Activated CD8-positive, alpha-beta memory T cell treated with anti-CD3 and anti-CD28 coated beads for 48 hours (primary cell): ENCODE measurements at regions not wholly inside any gene's neighbourhood (a gene's known extent, or its start where the extent isn't known, plus 50 kb on each side); places are given as distances from the start of the nearest gene placed in this dataset.

ENCODE experiments used
- DNase-seq, 3 experiments: peaks; one replicate each; pipeline ENCODE4 v3.0.0-alpha.2; 2020; ENCODE audit warnings: low read depth in 2 of 3, low spot score in 2 of 3

DNA sequence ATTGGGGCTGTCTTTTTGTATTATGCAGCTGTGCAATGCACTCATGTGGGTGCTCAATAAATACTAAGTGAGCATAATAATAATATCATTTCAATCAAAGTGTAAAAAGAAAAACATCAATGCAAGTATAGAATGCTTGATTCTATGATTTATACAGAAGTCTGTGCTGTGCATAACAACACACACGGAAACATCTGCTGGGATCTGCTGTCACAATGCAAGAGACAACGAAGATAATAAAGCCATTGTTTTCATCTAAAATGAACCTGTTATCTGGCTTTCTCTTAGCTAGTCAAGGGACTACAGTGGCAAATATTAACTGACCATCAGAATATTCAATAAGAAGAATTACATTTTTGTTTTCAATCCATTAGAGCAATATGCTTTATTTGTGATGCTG lies 1156.9 kb upstream of the MAP3K7 start:
- no peak for DNase-seq

DNA sequence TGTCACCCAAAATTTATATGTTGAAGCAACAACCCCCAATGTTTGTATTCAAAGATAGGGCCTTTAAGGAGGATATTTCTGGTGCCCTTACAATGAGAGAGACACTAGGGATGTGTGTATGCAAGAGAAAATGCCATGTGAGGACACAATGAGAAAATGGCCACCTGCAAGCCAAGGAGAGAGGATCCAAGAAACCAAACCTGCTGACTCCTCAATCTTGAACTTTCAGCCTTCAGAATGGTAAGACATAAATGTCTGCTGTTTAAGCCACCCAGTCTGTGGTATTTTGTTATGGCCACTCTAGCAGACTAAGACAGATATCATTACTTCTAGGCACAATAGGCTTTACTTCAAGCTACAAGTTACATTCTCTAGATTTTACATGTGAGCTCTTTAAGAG lies 1145.1 kb upstream of the MAP3K7 start:
- DNase-seq: no peak

DNA sequence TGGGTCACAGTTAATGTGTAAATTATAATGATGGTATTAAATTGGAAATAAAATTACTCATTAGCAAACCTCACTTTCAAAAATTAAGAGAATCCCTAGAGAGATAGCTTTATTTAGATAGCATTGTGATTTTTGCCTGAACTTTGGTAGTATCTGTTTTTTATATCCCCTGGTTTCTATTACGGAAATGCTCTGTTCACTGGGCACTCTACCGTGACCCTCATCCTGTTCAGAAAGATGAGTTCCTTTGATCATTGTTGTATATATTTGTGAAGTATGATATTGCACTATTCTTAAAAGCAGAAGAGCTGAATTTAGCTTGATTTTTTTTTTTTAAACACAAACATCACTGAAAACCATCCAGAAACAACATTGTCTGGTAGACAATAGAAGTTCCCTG lies 1143.8 kb upstream of the MAP3K7 start:
- DNase-seq: no peak

DNA sequence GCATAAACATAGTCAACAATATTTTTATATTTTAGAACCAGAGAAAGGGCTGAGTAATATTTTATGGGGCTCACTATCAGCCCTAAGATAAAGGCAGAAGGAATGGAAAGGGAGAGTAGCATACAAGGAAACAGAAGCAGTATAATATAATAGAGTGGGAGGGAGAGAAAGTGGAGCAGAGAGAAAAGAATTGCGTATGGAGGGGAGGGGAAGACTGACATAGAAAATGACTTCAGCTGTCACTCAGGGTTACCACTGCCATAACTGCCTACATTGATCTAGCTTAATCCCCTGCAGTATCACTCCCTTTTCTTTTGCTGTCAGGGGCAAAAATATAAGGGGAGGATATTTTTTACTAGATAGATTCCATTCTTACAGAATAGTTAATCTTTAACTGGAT lies 1133.5 kb upstream of the MAP3K7 start:
- DNase-seq: no peak

DNA sequence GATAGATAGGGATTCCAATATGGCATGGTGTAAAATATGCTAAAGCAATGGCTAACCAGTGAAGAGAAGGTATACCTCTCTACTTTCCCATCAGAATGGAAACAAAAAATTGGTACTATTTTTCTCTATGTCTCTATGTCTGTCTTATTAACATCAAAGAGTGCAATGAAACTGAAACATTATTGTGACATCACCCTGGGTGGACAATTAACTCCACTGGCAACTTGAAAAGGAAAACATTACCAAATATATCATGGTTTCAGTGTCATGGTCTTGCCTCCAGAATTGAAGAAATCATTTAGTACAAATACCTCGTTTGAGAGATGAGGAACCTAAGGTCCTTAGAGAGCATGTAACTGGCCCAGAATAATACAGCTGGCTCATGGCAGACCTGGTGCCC lies 1132.5 kb upstream of the MAP3K7 start:
- no peak for DNase-seq

DNA sequence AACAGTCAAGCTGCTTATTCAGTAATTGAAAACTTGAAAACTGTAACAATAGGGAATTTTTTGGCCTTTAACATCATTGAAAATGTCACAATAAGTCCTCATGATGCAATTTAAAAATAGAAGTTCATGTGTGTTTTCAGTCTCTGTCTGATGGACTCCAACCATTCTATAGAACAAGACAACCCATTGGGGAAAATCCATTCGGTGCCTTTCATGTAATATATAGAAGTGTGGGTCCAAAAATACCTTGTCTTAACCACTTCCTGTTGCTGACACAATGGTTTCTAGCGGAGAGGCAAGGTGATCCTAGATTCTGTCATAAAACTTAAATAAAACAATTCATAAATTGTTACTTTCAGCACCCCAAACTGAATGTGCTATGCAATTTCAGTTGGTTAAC lies 1131.3 kb upstream of the MAP3K7 start:
- no peak for DNase-seq

DNA sequence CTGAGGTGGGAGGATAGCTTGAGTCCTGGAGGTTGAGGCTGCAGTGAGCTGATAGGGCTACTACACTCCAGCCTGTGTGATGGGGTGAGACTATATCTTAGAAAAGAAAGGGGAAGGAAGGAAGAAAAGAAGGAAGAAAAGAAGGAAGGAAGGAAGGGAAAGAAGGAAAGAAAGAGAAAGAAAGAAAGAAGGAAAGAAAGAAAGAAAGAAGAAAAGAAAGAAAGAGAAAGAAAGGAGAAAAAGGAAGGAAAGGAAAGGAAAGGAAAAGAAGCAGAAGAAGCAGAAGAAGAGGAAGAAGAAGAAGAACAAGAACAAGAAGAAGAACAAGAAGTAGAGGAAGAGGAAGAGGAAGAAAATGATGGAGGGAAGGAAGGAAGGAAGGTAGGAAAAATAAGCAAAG lies 1130.2 kb upstream of the MAP3K7 start:
- no peak for DNase-seq

DNA sequence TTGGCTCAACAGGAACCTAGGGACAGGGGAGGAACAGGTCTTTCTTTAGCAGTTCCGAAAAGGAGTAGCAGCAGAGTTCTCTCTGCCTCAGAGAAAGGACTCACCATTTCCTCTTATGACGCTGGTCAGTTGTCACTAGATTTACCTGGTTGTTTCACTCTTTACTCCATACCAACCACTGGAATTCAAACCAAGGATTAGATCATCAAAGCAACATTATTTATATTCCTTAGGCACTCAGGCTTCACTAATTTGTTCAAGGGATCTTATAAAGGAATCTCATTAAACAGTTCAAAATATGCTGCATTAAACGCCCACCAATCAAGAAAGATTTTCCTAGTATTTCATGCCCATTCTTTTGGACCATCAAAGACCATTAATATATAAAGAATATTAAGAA lies 1129.5 kb upstream of the MAP3K7 start:
- DNase-seq: no peak

DNA sequence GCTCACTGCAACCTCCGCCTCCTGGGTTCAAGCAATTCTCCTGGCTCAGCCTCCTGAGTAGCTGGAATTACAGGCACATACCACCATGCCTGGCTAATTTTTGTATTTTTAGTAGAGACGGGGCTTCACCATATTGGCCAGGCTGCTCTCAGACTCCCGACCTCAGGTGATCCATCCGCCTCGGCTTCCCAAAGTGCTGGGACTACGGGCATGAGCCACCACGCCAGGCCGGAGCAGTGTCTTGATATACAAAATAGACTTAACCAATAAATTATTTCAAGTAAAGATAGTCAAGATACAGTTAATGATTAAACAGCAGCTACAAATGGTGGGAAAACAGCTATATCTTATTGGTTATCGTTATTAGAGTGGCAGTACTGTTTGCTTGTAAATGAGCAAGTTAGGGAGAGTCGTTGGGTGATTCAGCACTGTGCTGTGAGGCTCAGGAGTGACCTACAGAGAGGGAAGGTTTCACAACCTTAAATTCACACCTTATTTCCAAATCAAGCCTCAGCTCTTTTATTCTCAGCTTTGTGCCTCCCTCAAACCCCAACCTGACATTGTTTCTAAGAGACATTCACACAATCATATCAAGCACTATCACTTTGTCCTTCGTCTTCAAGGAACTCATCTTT lies 1128.4 kb upstream of the MAP3K7 start:
- DNase-seq: no peak

DNA sequence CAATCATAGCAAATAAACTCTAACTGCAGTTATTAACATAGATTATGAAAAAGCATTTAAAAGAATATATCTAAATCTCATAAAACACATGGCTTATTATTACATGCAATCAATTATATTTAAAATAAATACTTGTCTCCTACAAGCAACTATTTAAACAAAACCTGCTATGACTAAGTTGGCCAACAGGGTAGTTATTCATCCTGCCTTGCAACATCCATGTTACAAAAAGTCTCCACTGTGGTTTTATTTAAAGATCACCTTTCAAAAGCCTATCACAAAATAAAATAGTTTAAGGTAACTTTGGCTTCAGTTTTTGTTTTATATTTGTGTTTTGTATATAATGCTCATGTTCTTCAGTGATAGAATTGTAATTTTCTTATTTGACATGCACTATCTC lies 1127.0 kb upstream of the MAP3K7 start:
- DNase-seq: no peak

DNA sequence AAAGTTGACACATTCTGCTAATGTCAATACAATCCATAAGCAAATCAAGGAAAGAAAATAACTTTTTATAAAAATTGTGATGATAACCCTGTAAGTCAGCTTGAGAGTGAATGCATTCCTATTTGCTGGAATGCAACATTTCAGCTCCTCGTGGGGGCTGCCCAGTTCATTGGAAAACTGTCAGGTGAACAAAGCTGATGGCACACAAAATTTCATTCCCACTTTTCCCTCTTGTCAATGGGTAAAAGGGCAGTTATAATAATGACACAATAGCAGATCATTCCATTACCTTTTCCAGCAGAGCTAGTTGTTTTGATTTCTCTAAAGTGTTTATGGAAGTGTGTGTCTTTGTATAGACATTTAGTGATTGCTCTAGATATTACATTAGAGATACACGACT lies 1124.6 kb upstream of the MAP3K7 start:
- DNase-seq: no peak

DNA sequence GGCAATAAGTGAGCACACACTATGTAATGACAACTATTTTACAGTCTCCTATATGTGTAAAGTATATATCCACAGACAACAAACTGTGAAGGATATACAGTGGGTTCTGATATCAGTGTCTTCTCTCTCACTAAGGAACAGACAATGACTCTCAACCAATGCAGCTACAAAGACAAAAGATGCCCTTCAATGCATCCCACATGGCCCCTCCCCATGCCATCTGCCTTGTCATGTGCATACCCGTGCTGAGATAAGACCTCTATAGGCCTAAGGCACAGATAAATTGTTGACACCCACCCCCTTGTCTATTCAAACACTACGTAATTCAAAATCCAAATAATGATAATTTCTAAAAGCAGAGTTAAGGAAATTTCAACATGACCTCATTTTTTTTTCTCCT lies 1123.5 kb upstream of the MAP3K7 start:
- DNase-seq: no peak

DNA sequence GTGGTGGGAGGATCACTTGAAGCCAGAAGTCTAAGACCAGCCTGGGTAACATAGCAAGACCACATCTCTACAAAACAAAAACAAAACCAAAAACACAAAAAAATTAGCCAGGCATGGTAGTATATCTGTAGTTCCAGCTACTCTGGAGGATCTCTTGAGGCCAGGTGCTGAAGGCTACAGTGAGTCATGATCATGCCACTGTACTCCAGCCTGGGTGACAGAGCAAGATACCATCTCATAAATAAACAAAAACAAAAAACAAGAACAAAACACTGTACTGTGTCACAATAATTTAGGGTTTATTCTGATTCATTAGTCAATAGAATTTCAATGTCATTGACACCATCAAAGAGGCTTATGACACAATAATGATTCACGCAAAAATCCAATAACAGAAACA lies 1121.7 kb upstream of the MAP3K7 start:
- no peak for DNase-seq

DNA sequence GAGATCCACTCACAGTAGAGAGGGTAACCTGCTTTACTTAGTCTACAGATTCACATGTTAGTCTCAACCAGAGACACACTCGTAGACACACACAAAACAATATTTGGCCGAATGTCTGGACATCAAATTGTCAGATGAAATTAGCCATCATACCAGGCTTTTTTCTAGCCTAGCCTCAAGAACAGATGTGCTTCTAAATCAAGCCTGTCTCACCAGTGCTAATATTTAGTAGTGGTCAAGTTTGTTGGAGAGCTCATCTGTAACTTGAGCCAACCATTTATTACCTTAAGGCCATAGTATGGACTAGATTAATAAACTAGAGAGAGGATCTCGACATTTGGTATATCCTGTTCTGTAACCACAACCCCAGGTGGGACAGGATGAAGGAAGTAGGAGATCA lies 1118.8 kb upstream of the MAP3K7 start:
- no peak for DNase-seq

DNA sequence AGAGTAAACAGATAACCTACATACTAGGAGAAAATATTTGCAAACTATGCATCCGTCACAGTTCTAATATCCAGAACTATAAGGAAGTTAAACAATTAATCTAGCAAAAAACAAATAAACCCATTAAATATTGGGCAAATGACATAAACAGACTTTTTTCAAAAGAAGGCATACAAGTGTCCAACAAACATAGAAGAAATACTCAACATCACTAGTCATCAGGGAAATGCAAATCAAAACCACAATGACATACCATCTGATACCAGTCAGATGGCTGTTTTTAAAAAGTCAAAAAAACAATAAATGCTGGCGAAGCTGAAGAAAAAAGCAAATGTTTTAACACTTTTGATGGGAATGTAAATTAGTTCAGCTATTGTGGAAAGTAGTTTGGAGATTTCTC lies 1117.7 kb upstream of the MAP3K7 start:
- no peak for DNase-seq

DNA sequence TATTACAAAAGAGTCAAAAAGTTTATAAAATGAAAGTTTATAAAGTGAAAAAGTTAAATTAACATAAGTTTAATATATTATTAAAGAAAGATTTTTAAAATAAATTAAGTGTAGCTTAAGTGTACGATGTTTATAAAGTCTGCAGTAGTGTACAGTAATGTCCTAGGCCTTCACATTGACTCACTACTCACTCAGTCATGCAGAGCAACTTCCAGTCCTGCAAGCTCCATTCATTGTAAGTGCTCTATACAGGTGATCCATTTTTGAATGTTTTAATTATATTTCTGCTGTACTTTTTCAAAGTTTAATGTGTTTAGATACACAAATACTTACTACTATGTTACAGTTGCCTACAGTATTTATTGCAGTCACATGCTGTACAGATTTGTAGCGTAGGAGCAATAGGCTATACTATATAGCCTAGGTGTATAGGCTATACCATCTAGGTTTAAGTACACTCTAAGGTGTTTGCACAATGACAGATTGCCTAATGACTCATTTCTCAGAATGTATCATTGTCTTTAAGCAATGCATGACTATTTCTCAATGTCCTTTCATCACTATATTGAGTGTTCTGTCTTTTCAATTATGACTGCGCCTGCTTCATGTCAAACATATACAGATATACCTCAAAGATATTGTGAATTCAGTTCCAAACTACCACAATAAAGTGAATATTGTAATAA lies 1110.3 kb upstream of the MAP3K7 start:
- DNase-seq: no peak

DNA sequence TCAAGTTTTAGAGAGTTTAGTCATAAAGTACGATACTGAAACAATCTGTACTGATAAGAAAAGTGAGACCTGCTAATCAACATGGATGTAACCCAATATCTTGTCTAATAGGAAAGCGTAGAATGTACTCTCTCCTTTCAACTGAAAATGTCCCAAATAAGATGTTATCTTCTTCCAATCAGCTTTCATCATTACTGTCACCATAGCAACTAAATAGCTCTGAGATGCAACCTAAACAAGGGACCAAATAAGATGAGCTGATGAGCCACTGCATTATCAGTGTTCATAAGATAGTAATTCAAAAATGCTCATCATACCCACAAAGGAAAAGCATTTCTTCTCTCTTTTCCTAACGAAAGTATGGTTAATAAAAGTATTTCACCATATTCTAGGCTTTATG lies 1108.3 kb upstream of the MAP3K7 start:
- no peak for DNase-seq

DNA sequence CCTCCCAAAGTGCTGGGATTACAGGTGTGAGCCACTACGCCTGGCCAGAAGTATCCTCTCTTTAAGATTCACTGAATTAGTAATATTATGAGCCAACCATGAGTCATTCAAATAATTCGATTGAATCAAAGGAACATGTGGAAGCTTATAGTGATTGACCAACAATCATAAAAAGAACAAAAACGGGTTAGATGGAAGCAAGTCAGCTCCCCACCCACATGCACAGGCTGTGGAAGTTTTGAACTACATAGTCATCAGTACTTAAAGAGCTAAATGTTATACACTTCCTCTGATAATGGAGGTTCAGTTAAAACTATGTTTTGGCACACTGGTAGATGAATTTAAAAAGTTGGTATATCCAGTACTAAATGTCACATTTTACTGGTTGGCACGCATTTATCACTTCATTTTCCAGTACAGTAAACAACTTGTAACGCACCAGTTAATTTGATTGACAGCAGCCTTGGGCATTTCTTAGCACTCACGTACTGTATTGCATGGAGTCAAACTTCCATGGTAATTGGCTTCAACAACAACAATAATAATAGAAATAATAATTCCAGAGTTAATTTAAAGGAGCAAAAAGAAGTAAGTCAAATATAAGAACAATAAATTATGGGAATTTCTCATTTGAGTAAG lies 1107.3 kb upstream of the MAP3K7 start:
- no peak for DNase-seq

DNA sequence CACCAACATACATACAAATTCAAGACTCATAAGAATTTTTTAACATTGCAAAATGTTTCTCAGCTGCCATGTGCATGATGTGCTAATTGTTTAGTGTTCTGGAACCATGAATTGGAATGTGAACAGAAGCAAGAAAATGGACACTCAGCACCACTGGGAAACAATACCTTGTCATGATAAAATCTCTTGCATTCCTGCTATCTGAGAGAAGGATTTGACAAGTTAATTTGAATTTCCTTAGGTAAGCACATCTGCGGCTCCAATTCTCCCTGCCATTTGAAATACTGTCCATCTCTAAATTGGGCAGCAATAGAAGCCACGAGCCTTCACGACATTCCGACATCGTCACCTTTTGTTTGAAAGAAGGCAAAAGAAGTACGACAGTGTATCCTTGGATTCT lies 1104.6 kb upstream of the MAP3K7 start:
- DNase-seq: no peak

DNA sequence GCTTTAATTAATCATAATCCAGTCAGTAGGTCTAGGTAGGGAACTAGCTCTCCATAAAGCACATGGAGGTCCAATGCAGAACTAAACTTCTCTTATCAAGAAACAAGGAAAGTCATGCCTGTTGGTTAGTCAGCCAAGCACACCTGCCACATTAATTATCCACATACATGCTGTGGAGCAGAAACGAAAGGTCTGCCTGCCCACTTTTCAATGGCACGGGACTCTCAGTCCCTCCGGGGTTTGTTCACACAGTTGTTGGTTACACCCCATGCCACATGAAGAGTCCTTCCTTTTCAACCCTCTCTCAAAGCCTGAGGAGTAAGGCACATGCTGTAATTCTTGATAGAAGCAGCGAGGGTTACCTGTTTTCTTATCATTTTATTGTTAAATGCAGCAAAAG lies 1096.4 kb upstream of the MAP3K7 start:
- no peak for DNase-seq

DNA sequence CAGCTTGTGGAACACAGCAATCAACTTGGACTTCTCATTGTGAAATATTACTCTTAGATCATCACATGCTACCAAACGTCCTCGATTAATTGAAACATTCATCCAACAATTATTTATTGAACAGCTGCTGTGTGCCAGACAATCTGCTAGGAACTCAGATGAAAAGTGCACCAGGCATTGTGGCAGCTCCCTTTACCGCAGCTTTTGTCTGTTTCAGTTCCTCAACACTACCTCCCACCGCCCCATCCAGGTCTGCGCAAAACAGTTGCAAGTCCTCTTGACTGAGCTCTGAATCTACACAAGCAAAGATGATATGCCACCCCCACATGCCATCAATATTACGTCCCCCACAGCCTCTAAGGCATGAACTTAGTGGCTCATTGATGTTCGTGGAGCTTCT lies 1094.4 kb upstream of the MAP3K7 start:
- no peak for DNase-seq

DNA sequence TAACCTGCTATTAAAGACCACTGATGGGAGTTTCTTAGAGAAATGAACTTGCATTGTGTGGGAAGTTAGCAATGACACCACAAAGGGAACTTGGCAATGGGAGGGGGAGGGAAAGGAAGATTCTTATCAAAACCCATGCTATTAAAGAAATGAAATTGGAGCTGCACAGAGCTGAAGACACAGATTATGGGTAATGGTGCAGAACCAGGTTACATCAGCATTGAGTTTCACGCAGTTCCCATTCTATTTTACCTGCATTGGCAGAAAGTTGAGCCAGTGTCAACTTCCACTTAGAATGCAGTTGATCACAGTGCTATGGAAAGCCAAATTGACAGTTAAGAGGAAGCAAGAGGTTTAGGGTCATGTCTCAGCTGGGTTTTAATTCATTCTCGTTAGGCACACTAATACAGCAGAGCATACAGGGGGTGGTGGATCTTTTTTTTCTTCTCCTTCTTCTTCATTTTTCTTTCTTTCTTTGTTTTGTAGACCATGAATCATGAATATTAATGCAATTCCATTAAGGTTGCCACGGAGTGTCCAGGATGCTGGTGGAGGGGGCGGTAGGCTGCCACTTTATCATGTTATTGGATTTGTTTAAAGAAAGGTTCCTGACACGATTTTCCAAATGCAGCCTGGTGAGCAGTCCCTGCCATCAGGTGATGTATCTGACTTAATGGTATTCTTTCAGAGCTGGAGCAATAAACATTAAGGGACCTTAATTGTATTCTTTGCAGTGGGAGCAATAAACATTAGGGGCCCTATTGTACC lies 1092.0 kb upstream of the MAP3K7 start:
- DNase-seq: no peak
